Endothelial cell of umbilical vein (primary cell): ENCODE measurements at regions not wholly inside any gene's neighbourhood (a gene's known extent, or its start where the extent isn't known, plus 50 kb on each side); places are given as distances from the start of the nearest gene placed in this dataset.

Experiments used
- BruUV-seq: library from RNA; stranded (reverse); fragments of 400-500 nt; replicated peaks from 2 replicates; lab custom pipeline; 2021; lab: Mats Ljungman, UMichigan
- CTCF ChIA-PET: fragments of 300-600, 350-600 bp; sonication (Branson Sonifier 250); formaldehyde crosslinking; loops from one replicate; lab custom pipeline; 2021; ENCODE audit warnings: antibody characterized with exemption, inconsistent platforms; lab: Charles Lee
- POLR2A ChIA-PET: fragments of 300-600, 350-600 bp; sonication (Branson Sonifier 250); formaldehyde crosslinking; loops from one replicate; lab custom pipeline; 2021; ENCODE audit warnings: antibody characterized with exemption, inconsistent platforms; lab: Charles Lee
- DNase-seq: peaks from one replicate; pipeline ENCODE4 v3.0.0-alpha.2; 2011; ENCODE audit warnings: low read depth, low spot score
- FAIRE-seq: peaks from 2 replicates; lab custom pipeline; 2011; peaks lifted over from hg19 to GRCh38; lab: Jason Lieb, UNC
- H2AFZ ChIP-seq: 2 replicates; pipeline ENCODE4 v1.6.0; 2012; ENCODE audit warnings: low read depth, low read length, control low read depth, inconsistent platforms
- H3K27ac ChIP-seq: 2 replicates; pipeline ENCODE4 v1.5.1; 2011; ENCODE audit warnings: low read depth, mild to moderate bottlenecking, control low read depth, low read length, moderate library complexity; ENCODE audit not compliant: insufficient read depth
- H3K27me3 ChIP-seq, 2 experiments: 2 replicates each; pipeline versions ENCODE4 v1.6.0 to v1.6.1; 2011; ENCODE audit warnings: low read length in 2 of 2, mixed read lengths in 1 of 2; ENCODE audit not compliant: control insufficient read depth in 2 of 2, insufficient read depth in 2 of 2
- H3K36me3 ChIP-seq, 2 experiments: 2 replicates in 1 of 2; 3 replicates in 1 of 2; pipeline ENCODE4 v1.5.1; 2011; ENCODE audit warnings: low read length in 2 of 2, mild to moderate bottlenecking in 1 of 2, moderate library complexity in 1 of 2; ENCODE audit not compliant: control insufficient read depth in 2 of 2, insufficient read depth in 2 of 2; ENCODE audit errors: extremely low read depth in 1 of 2
- H3K4me1 ChIP-seq: 3 replicates; pipeline ENCODE4 v1.5.1; 2011; ENCODE audit warnings: mild to moderate bottlenecking, low read length; ENCODE audit not compliant: control insufficient read depth, insufficient read depth; ENCODE audit errors: extremely low read depth
- H3K4me2 ChIP-seq: 2 replicates; pipeline ENCODE4 v1.6.1; 2011; ENCODE audit warnings: low read length, control low read depth, mixed read lengths; ENCODE audit not compliant: insufficient read depth
- H3K4me3 ChIP-seq, 3 experiments: fragments of 200-600 bp in 1 of 3; sonication (generic), shearing (Covaris generic) in 1 of 3; replicated peaks in 1 of 3; 2 replicates each; pipeline ENCODE4 v1.5.1; 2011 to 2016; ENCODE audit warnings: control low read depth in 3 of 3, low read length in 3 of 3, mild to moderate bottlenecking in 2 of 3, inconsistent platforms in 1 of 3, low read depth in 1 of 3, moderate library complexity in 1 of 3; ENCODE audit not compliant: insufficient read depth in 1 of 3
- H3K79me2 ChIP-seq: 2 replicates; pipeline ENCODE4 v1.6.0; 2012; ENCODE audit warnings: low read length, inconsistent platforms; ENCODE audit not compliant: control insufficient read depth, insufficient read depth
- H3K9ac ChIP-seq: replicated peaks from 2 replicates; pipeline ENCODE3; 2011; ENCODE audit warnings: low read length, control low read depth; ENCODE audit not compliant: insufficient read depth; ENCODE audit errors: extremely low read depth
- H3K9me1 ChIP-seq: replicated peaks from 3 replicates; pipeline ENCODE4 v1.6.0; 2011; ENCODE audit warnings: mild to moderate bottlenecking, low read length; ENCODE audit not compliant: control insufficient read depth, insufficient read depth; ENCODE audit errors: extremely low read depth
- H3K9me3 ChIP-seq: replicated peaks from 2 replicates; pipeline ENCODE4 v1.5.1; 2012; ENCODE audit warnings: low read length, inconsistent platforms; ENCODE audit not compliant: control insufficient read depth, insufficient read depth
- H4K20me1 ChIP-seq: replicated peaks from 2 replicates; pipeline ENCODE3; 2011; ENCODE audit warnings: mild to moderate bottlenecking, low read length; ENCODE audit not compliant: control insufficient read depth, insufficient read depth; ENCODE audit errors: extremely low read depth
- CTCF ChIP-seq, 2 donors: IDR thresholded peaks; 1 replicate in 1 of 2; 2 replicates in 1 of 2; pipeline ENCODE4 v1.5.1; 2011; ENCODE audit warnings: low read length in 2 of 2, mild to moderate bottlenecking in 2 of 2, moderate library complexity in 2 of 2, control low read depth in 1 of 2, inconsistent platforms in 1 of 2, low read depth in 1 of 2; ENCODE audit not compliant: insufficient read depth in 1 of 2; ENCODE audit errors: extremely low read depth in 1 of 2
- EZH2 ChIP-seq: IDR thresholded peaks from 2 replicates; pipeline ENCODE4 v1.6.1; 2012; ENCODE audit warnings: borderline replicate concordance, low read depth, mild to moderate bottlenecking, moderate library complexity, low read length, inconsistent platforms; ENCODE audit not compliant: severe bottlenecking
- FOS ChIP-seq: IDR thresholded peaks from 2 replicates; pipeline ENCODE4 v1.6.1; 2011; ENCODE audit warnings: mild to moderate bottlenecking, low read length, moderate library complexity, borderline replicate concordance; ENCODE audit not compliant: insufficient read depth
- GATA2 ChIP-seq: IDR thresholded peaks from 2 replicates; pipeline ENCODE4 v1.7.0; 2011; ENCODE audit warnings: low read depth, mild to moderate bottlenecking, moderate library complexity, mixed read lengths, low read length; ENCODE audit not compliant: insufficient read length, insufficient read depth
- JUN ChIP-seq: IDR thresholded peaks from 2 replicates; pipeline ENCODE4 v1.6.1; 2011; ENCODE audit warnings: borderline replicate concordance, low read depth; ENCODE audit not compliant: insufficient read length, insufficient read depth
- MAX ChIP-seq: IDR thresholded peaks from 2 replicates; pipeline ENCODE4 v1.6.1; 2011; ENCODE audit not compliant: insufficient read depth, insufficient read length
- MYC ChIP-seq: IDR thresholded peaks from one replicate; pipeline ENCODE4 v1.6.1; 2011; ENCODE audit warnings: mild to moderate bottlenecking, low read depth, low read length
- POLR2A ChIP-seq: IDR thresholded peaks from 2 replicates; pipeline ENCODE4 v1.6.1; 2012; ENCODE audit warnings: low read depth, mild to moderate bottlenecking, control low read depth, low read length
- POLR2AphosphoS5 ChIP-seq: IDR thresholded peaks from 2 replicates; pipeline ENCODE4 v1.6.1; 2012; ENCODE audit warnings: low read depth, mild to moderate bottlenecking, control low read depth, low read length, moderate library complexity; ENCODE audit not compliant: insufficient read depth
- dilution Hi-C: fragments of 300-500 bp; cut with MboI; formaldehyde crosslinking; loops from one replicate; pipeline ENCODE4 v1.15.0; 2019; ENCODE audit warnings: low sequenced_read_pairs; ENCODE audit not compliant: extremely low pct_ligation_motif_present
- intact Hi-C: fragments of 100-400 bp; cut with micrococcal nuclease; formaldehyde crosslinking; loops from one replicate; pipeline ENCODE4 v1.10.0; 2022

DNA sequence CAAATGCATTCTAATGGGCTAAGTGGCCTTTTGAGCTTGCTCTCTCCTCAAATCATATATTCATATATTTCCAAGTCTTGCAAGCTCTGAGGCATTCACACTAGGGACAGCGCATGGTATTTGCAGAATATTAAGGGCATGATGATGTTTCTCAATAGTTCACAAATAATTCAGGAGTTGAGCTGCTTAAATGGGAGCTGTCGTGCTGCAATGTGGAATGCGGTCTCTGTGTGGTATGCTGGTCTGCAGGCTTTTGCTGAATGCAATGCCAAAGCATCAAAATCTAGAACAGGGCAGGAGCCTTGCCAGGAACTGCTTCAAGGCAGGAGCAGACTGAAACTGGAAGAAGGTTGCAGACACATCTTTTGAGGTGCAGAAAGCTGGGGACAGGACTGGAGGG lies 1060.0 kb downstream of the TBC1D22A start:
- Histone ChIP-seq H3K4me3 (no peak overlapping the region), H3K4me2 (no peak overlapping the region), H3K9me1 (no peaks in the 10 kb centered on the region), H2AFZ (no peak overlapping the region), H3K4me1 (no peaks in the 10 kb centered on the region), H3K79me2 (no peaks in the 10 kb centered on the region), H4K20me1 (no peaks in the 10 kb centered on the region), H3K9ac (no peak overlapping the region), H3K27ac (no peak overlapping the region), H3K27me3 (no peaks in the 10 kb centered on the region), H3K9me3 (peaks cover 10% of the 10 kb centered on the region), H3K36me3 (no peaks in the 10 kb centered on the region)
- CTCF ChIA-PET: no interaction called here
- no TSS peak for BruUV-seq
- DNase-seq: no peak
- POLR2A ChIA-PET: no interaction called here
- TF ChIP-seq EZH2: no peak
- TF ChIP-seq FOS: no peak
- TF ChIP-seq MYC: no peak
- no peak for TF ChIP-seq POLR2AphosphoS5
- TF ChIP-seq POLR2A: no peak
- no peak for TF ChIP-seq JUN
- no peak for TF ChIP-seq GATA2
- TF ChIP-seq MAX: no peak
- no peak for TF ChIP-seq CTCF (IDR thresholded peaks at IDR 0.05; ENCODE audit: extremely low read depth in 1 of 2, insufficient read depth in 1 of 2, low read depth in 1 of 2, low read length in 2 of 2)
- dilution Hi-C loops: no loop called here
- FAIRE-seq: no peak
- intact Hi-C loops: no loop called here
